ENCODE measurements at regions not wholly inside any gene's neighbourhood (a gene's known extent, or its start where the extent isn't known, plus 50 kb on each side); places are given as distances from the start of the nearest gene placed in this dataset.

DNA sequence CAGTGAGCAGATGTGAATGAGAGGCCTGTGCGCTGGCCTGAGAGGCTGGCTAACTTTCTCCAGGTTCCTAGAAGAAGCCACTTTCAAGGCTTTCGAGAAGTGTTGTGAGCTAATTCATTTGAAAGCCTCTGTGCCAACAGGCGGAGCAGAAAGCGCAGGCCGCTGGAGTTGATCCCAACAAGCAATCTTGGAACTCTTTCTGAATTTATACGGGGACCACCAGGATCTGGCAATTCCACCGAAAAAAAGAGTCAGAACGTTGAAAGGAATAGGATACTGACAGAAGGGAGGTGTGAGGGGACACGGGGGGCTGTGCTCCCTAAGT lies 71.3 kb upstream of the METRNL start:
- CTCF ChIA-PET, result no interaction called here
- no peak for TF ChIP-seq EZH2 (IDR thresholded peaks at IDR 0.05; ENCODE audit: borderline replicate concordance, low read depth, low read length, severe bottlenecking)
- TF ChIP-seq JUN (IDR thresholded peaks at IDR 0.05; ENCODE audit: borderline replicate concordance, insufficient read depth, insufficient read length, low read depth), result no peak
- no peak for FAIRE-seq

DNA sequence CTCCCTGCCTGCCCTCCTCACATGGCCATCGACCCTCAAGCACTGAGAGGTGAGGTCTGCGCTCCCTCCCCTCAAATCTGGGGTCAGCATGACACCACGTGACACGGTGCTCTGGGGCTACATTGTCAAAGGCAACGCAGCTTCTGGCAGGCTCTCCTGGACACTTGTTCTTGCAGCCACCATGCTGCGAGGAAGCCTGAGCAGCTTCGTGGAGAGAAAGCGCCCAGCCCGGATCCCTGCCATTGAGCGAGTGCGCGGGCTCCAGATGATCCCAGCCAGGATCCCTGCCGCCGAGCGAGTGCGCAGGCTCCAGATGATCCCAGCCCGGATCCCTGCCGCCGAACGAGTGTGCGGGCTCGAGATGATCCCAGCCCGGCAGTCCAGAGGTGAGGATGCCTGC lies 70.9 kb upstream of the METRNL start:
- dilution Hi-C loops (cut with MboI; ENCODE audit: extremely low pct_ligation_motif_present, low sequenced_read_pairs), result no loop called here
- Histone ChIP-seq H2AFZ (ENCODE audit: low read depth, low read length) (no peak overlapping the region), H3K27me3 (ENCODE audit: control insufficient read depth in 2 of 2, insufficient read depth in 2 of 2, low read length in 2 of 2) (no peaks in the 10 kb centered on the region), H3K36me3 (ENCODE audit: control insufficient read depth in 2 of 2, extremely low read depth in 1 of 2, insufficient read depth in 2 of 2, low read length in 2 of 2) (no peaks in the 10 kb centered on the region), H3K79me2 (ENCODE audit: control insufficient read depth, insufficient read depth, low read length) (no peaks in the 10 kb centered on the region), H3K9ac (replicated peaks; ENCODE audit: extremely low read depth, insufficient read depth, low read length) (no peak overlapping the region), H4K20me1 (replicated peaks; ENCODE audit: control insufficient read depth, extremely low read depth, insufficient read depth, low read length) (no peaks in the 10 kb centered on the region), H3K9me1 (replicated peaks; ENCODE audit: control insufficient read depth, extremely low read depth, insufficient read depth, low read length) (no peaks in the 10 kb centered on the region), H3K9me3 (replicated peaks; ENCODE audit: control insufficient read depth, insufficient read depth, low read length) (no peaks in the 10 kb centered on the region), H3K4me1 (ENCODE audit: control insufficient read depth, extremely low read depth, insufficient read depth, low read length) (no peaks in the 10 kb centered on the region), H3K4me3 (replicated peaks in 1 of 3; ENCODE audit: insufficient read depth in 1 of 3, low read depth in 1 of 3, low read length in 3 of 3) (no peak overlapping the region), H3K27ac (ENCODE audit: insufficient read depth, low read depth, low read length) (no peak overlapping the region), H3K4me2 (ENCODE audit: insufficient read depth, low read length) (no peak overlapping the region)
- TF ChIP-seq, protein P1, sequence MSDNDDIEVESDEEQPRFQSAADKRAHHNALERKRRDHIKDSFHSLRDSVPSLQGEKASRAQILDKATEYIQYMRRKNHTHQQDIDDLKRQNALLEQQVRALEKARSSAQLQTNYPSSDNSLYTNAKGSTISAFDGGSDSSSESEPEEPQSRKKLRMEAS (IDR thresholded peaks at IDR 0.05; ENCODE audit: insufficient read depth, insufficient read length), result no peak
- TF ChIP-seq, protein P2, sequence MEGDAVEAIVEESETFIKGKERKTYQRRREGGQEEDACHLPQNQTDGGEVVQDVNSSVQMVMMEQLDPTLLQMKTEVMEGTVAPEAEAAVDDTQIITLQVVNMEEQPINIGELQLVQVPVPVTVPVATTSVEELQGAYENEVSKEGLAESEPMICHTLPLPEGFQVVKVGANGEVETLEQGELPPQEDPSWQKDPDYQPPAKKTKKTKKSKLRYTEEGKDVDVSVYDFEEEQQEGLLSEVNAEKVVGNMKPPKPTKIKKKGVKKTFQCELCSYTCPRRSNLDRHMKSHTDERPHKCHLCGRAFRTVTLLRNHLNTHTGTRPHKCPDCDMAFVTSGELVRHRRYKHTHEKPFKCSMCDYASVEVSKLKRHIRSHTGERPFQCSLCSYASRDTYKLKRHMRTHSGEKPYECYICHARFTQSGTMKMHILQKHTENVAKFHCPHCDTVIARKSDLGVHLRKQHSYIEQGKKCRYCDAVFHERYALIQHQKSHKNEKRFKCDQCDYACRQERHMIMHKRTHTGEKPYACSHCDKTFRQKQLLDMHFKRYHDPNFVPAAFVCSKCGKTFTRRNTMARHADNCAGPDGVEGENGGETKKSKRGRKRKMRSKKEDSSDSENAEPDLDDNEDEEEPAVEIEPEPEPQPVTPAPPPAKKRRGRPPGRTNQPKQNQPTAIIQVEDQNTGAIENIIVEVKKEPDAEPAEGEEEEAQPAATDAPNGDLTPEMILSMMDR (IDR thresholded peaks at IDR 0.05; ENCODE audit: extremely low read depth in 1 of 2, insufficient read depth in 1 of 2, low read depth in 1 of 2, low read length in 2 of 2), result no peak
- TF ChIP-seq POLR2AphosphoS5 (IDR thresholded peaks at IDR 0.05; ENCODE audit: insufficient read depth, low read depth, low read length) (no peak), MYC (IDR thresholded peaks at IDR 0.05; ENCODE audit: low read depth, low read length) (no peak), FOS (IDR thresholded peaks at IDR 0.05; ENCODE audit: borderline replicate concordance, insufficient read depth, low read length) (no peak), POLR2A (IDR thresholded peaks at IDR 0.05; ENCODE audit: low read depth, low read length) (no peak), JUN (IDR thresholded peaks at IDR 0.05; ENCODE audit: borderline replicate concordance, insufficient read depth, insufficient read length, low read depth) (no peak), EZH2 (IDR thresholded peaks at IDR 0.05; ENCODE audit: borderline replicate concordance, low read depth, low read length, severe bottlenecking) (no peak), GATA2 (IDR thresholded peaks at IDR 0.05; ENCODE audit: insufficient read depth, insufficient read length, low read depth, low read length) (no peak)
- CTCF ChIA-PET, result no interaction called here
- no peak for DNase-seq (ENCODE audit: low read depth, low spot score)
- POLR2A ChIA-PET, result no interaction called here
- no peak for FAIRE-seq
- intact Hi-C loops (cut with micrococcal nuclease), result no loop called here
- no TSS peak for BruUV-seq (replicated peaks)

More for the DNA sequence above, 71.3 kb upstream of the METRNL start:
- Histone ChIP-seq H3K36me3 (ENCODE audit: control insufficient read depth in 2 of 2, extremely low read depth in 1 of 2, insufficient read depth in 2 of 2, low read length in 2 of 2) (no peaks in the 10 kb centered on the region), H3K27me3 (ENCODE audit: control insufficient read depth in 2 of 2, insufficient read depth in 2 of 2, low read length in 2 of 2) (no peaks in the 10 kb centered on the region), H3K4me3 (replicated peaks in 1 of 3; ENCODE audit: insufficient read depth in 1 of 3, low read depth in 1 of 3, low read length in 3 of 3) (no peak overlapping the region), H4K20me1 (replicated peaks; ENCODE audit: control insufficient read depth, extremely low read depth, insufficient read depth, low read length) (no peaks in the 10 kb centered on the region), H3K4me1 (ENCODE audit: control insufficient read depth, extremely low read depth, insufficient read depth, low read length) (no peaks in the 10 kb centered on the region), H3K9ac (replicated peaks; ENCODE audit: extremely low read depth, insufficient read depth, low read length) (no peak overlapping the region), H3K79me2 (ENCODE audit: control insufficient read depth, insufficient read depth, low read length) (no peaks in the 10 kb centered on the region), H3K9me3 (replicated peaks; ENCODE audit: control insufficient read depth, insufficient read depth, low read length) (no peaks in the 10 kb centered on the region), H3K27ac (ENCODE audit: insufficient read depth, low read depth, low read length) (no peak overlapping the region), H2AFZ (ENCODE audit: low read depth, low read length) (no peak overlapping the region), H3K9me1 (replicated peaks; ENCODE audit: control insufficient read depth, extremely low read depth, insufficient read depth, low read length) (no peaks in the 10 kb centered on the region), H3K4me2 (ENCODE audit: insufficient read depth, low read length) (no peak overlapping the region)
- BruUV-seq (replicated peaks), result no TSS peak
- DNase-seq (ENCODE audit: low read depth, low spot score), result no peak
- POLR2A ChIA-PET, result no interaction called here
- intact Hi-C loops (cut with micrococcal nuclease) (no loop called here), dilution Hi-C loops (cut with MboI; ENCODE audit: extremely low pct_ligation_motif_present, low sequenced_read_pairs) (no loop called here)
